ENCODE measurements at regions not wholly inside any gene's neighbourhood (a gene's known extent, or its start where the extent isn't known, plus 50 kb on each side); places are given as distances from the start of the nearest gene placed in this dataset.

DNA sequence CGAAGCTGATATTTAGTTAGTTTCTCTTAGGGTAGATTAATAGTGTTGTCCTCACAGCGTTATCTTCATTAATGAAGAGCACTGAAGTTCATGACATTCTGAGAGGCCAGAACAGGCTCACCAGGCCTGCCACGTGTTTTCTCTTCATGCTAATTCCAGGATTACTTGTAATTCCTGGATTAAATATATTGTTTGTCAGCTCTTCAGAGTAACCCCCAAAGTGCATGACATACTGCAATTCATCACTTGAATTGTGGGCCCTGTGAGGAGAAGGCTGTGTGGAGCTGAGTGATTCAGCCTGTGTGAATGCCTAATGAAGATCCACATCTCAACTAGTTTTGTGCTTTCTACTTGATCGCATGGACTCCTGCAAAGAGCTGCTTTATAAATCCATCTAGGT, 401.0 kb upstream of the ADAMTSL1 start:
- no peak for TF ChIP-seq SIN3A (IDR thresholded peaks at IDR 0.05; ENCODE audit: low read depth, low read length)
- no peak for TF ChIP-seq EP300 (IDR thresholded peaks at IDR 0.05; ENCODE audit: borderline replicate concordance in 1 of 2, control insufficient read depth in 1 of 2, low read depth in 2 of 2, low read length in 2 of 2)
- TF ChIP-seq, protein P1, sequence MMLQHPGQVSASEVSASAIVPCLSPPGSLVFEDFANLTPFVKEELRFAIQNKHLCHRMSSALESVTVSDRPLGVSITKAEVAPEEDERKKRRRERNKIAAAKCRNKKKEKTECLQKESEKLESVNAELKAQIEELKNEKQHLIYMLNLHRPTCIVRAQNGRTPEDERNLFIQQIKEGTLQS (IDR thresholded peaks at IDR 0.05; ENCODE audit: borderline replicate concordance, extremely low read depth, low read depth, low read length), result no peak
- TF ChIP-seq FOXK2 (IDR thresholded peaks at IDR 0.05), result no peak
- TF ChIP-seq SMARCA5 (IDR thresholded peaks at IDR 0.05), result no peak
- TF ChIP-seq, protein P2, sequence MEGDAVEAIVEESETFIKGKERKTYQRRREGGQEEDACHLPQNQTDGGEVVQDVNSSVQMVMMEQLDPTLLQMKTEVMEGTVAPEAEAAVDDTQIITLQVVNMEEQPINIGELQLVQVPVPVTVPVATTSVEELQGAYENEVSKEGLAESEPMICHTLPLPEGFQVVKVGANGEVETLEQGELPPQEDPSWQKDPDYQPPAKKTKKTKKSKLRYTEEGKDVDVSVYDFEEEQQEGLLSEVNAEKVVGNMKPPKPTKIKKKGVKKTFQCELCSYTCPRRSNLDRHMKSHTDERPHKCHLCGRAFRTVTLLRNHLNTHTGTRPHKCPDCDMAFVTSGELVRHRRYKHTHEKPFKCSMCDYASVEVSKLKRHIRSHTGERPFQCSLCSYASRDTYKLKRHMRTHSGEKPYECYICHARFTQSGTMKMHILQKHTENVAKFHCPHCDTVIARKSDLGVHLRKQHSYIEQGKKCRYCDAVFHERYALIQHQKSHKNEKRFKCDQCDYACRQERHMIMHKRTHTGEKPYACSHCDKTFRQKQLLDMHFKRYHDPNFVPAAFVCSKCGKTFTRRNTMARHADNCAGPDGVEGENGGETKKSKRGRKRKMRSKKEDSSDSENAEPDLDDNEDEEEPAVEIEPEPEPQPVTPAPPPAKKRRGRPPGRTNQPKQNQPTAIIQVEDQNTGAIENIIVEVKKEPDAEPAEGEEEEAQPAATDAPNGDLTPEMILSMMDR (IDR thresholded peaks at IDR 0.05 in 2 of 3, conservative IDR thresholded peaks at IDR 0.05 in 1 of 3; ENCODE audit: control insufficient read depth in 2 of 3, extremely low read depth in 1 of 3, insufficient read depth in 1 of 3, low read depth in 3 of 3, low read length in 3 of 3), result no peak
- TF ChIP-seq POLR2A (IDR thresholded peaks at IDR 0.05; ENCODE audit: low read depth, low read length), result no peak
- no peak for TF ChIP-seq KDM1A (IDR thresholded peaks at IDR 0.05; ENCODE audit: borderline replicate concordance)
- no peak for TF ChIP-seq RAD21 (IDR thresholded peaks at IDR 0.05; ENCODE audit: insufficient read depth, low read depth, low read length)
- TF ChIP-seq POLR2AphosphoS5 (IDR thresholded peaks at IDR 0.05; ENCODE audit: low read length), result no peak
- no peak for TF ChIP-seq RBBP5 (conservative IDR thresholded peaks at IDR 0.05)
